ENCODE measurements at regions not wholly inside any gene's neighbourhood (a gene's known extent, or its start where the extent isn't known, plus 50 kb on each side); places are given as distances from the start of the nearest gene placed in this dataset.
"Not testable (repeated sequence)": the region's sequence is repeated elsewhere in the genome, so short reads cannot be mapped to it uniquely, and the experiment has no call there.

GRCh38 chr10:53664282-53665019 lies 891.9 kb upstream of the MBL2 start:
- no peak for DNase-seq (ENCODE audit: low read depth in 2 of 3, low spot score in 1 of 3)

- no peak for DNase-seq (ENCODE audit: low read depth in 2 of 3, low spot score in 1 of 3)
These were observed 878.2 kb upstream of the MBL2 start for GRCh38 chr10:53650794-53651193.

GRCh38 chr10:53647221-53647620 lies 874.6 kb upstream of the MBL2 start:
- not testable (repeated sequence) for DNase-seq (ENCODE audit: low read depth in 2 of 3, low spot score in 1 of 3)

GRCh38 chr10:53646525-53646924 lies 873.9 kb upstream of the MBL2 start:
- no peak for DNase-seq (ENCODE audit: low read depth in 2 of 3, low spot score in 1 of 3)

GRCh38 chr10:53645951-53646350 lies 873.4 kb upstream of the MBL2 start:
- no peak for DNase-seq (ENCODE audit: low read depth in 2 of 3, low spot score in 1 of 3)

DNA sequence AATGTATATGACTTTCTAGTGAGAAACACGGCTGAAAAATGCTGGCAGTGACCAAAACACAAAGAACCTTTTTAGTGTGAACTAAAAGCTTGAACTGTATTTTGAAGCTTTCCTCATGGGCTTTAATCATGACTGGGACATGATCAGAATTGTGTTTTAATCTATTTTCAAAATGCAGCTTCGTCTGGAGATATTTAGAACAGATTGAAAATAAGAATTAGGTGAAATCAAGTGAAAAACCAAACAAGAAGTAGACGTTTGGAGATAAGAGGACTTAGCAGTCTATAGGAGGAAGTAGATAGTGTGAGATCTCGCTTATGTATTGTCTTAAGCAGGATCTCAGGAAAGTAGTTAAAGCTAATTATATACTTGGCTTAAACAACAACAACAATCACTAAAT lies 865.4 kb upstream of the MBL2 start:
- no peak for DNase-seq (ENCODE audit: low read depth in 2 of 3, low spot score in 1 of 3)

DNA sequence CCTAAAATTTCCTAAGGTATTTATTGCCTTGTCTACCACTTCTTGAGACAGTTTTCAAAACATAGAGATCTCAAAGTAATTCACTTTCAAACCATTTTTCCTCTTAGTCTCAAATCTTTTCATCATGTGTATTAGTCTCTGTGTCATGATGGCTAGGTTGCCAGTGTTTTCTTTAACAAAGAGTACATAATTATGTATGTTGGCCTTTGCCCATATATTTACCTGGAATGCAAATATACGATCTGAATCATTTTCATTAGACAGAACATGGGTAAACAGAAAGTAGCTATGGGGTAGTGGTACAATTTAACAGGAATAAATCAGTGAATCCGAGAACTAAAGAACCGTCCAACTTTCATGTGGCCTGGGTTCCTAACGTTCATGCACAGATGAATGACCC lies 852.1 kb upstream of the MBL2 start:
- no peak for DNase-seq (ENCODE audit: low read depth in 2 of 3, low spot score in 1 of 3)

DNA sequence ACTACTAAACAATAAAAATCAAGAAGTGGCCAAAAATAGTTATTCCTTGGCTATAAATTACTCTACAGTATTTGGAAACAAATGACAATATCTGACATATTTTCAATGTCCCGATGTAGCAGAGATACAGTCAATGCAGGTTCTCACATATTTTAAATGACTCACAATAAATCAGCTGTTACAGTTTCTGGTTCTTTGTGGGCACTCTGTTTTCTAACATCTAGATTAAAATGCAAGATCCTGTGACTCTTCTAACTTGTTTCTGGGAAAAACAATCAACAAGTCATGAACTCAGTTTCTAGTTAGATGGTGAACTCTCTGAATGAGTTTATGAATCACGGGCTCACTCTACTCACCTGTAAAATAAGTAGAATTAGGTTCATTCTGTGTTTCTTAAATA lies 849.6 kb upstream of the MBL2 start:
- no peak for DNase-seq (ENCODE audit: low read depth in 2 of 3, low spot score in 1 of 3)

DNA sequence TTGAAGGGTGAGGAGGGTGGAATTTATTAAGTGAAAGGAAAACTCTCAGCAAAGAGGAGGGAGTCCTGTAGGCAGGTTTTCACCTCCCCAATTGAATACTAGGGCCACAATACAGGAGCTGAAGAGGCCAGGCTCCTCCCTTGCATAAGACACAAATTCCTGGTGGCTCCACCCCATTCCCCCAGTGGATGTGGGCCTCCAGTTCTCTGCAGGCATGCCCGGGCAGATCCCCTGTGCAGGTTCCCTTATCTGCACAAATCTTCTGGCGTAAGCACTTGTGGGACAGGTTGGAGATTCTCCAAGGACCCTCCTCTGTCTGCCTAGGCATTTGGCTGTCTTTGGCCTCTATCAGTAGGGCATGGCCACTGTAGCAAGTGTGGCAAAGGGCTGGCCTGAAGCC lies 847.1 kb upstream of the MBL2 start:
- DNase-seq (ENCODE audit: low read depth in 2 of 3, low spot score in 1 of 3), result no peak

DNA sequence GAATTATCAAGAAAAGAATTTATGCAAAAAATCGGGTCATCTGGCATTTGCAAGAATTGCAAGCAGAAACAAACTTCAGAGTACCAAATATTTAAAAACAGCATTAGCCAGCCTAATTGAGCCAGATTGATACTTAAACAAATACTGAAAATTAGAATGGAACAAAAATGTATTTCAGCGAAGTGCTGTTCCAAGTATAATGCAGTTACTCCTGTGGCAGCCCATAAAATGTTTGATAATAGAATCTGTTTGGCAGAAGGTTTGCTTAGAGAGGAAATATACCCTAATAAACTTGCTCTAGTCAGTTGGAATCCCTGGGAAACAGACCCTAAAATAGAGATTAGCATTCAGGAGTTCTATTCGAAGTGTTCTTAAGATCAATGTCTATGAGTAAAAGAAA lies 835.1 kb upstream of the MBL2 start:
- DNase-seq (ENCODE audit: low read depth in 2 of 3, low spot score in 1 of 3), result no peak

- no peak for DNase-seq (ENCODE audit: low read depth in 2 of 3, low spot score in 1 of 3)
These were observed 834.4 kb upstream of the MBL2 start for GRCh38 chr10:53606981-53607380.

- DNase-seq (ENCODE audit: low read depth in 2 of 3, low spot score in 1 of 3), result no peak
These were observed 828.8 kb upstream of the MBL2 start for GRCh38 chr10:53601260-53601875.

GRCh38 chr10:53598914-53599313 lies 826.3 kb upstream of the MBL2 start:
- DNase-seq (ENCODE audit: low read depth in 2 of 3, low spot score in 1 of 3), result no peak

GRCh38 chr10:53597835-53598251 lies 825.3 kb upstream of the MBL2 start:
- no peak for DNase-seq (ENCODE audit: low read depth in 2 of 3, low spot score in 1 of 3)

- no peak for DNase-seq (ENCODE audit: low read depth in 2 of 3, low spot score in 1 of 3)
These were observed 807.9 kb upstream of the MBL2 start for GRCh38 chr10:53580465-53580864.

GRCh38 chr10:53579773-53580172 lies 807.2 kb upstream of the MBL2 start:
- DNase-seq (ENCODE audit: low read depth in 2 of 3, low spot score in 1 of 3), result no peak

GRCh38 chr10:53574024-53574423 lies 801.4 kb upstream of the MBL2 start:
- no peak for DNase-seq (ENCODE audit: low read depth in 2 of 3, low spot score in 1 of 3)

DNA sequence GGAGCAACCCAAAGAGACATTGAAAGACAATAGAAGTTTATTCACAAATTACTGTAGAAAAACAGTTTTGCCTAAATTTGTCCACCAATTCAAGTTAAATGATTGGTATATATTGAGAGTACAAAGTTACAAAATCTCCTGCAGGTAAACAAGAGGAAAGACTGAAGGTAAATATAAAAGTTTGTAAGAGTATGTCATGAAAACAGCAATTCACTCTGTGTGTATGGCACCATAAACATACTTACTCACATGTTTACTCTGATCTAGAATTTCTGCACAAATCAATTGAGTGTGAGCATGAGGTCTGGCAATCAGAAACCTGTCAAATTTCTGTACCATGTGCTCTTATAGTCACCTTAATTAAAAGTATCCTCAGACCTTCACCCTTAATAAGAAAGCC lies 800.9 kb upstream of the MBL2 start:
- no peak for DNase-seq (ENCODE audit: low read depth in 2 of 3, low spot score in 1 of 3)

- DNase-seq (ENCODE audit: low read depth in 2 of 3, low spot score in 1 of 3), result no peak
These were observed 800.2 kb upstream of the MBL2 start for GRCh38 chr10:53572799-53573198.

DNA sequence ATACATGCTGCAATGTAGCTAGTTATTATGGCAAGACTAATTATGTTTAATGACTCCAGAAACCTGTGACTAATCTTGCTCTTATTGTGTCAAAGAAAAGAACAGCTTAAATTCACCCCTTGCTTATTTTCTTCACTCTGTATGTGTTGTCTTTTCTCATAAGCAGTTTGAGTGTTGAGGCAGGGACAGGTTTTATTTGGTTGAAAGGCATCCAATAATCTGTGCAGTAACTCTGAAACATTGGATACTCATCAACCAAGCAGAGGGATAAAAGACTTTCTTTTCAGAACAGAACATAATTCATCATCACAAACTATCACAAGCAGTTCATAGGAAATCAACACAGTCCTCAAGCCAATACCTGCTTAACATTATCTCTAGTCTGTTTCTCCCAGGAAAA lies 797.6 kb upstream of the MBL2 start:
- no peak for DNase-seq (ENCODE audit: low read depth in 2 of 3, low spot score in 1 of 3)

DNA sequence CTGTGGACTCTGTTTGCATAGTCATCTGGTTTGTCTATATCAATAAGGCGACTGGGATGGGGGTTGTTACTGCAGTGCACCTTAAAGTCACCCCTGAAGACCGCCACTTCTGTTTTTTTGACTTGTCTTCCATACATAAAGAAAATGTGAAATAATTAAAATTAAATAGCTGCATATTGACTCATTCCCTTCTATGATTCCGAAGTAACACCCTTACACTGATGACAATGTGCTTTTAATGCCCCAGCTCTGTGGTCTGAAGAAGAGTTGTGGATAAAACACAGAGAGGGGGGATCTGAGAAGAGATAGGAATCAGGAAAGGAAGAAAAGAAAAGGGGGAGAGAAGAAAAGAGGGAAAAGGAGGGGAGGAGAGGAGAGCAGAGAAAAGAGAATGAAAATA lies 796.9 kb upstream of the MBL2 start:
- DNase-seq (ENCODE audit: low read depth in 2 of 3, low spot score in 1 of 3), result no peak

- no peak for DNase-seq (ENCODE audit: low read depth in 2 of 3, low spot score in 1 of 3)
These were observed 776.1 kb upstream of the MBL2 start for GRCh38 chr10:53548664-53549063.

DNA sequence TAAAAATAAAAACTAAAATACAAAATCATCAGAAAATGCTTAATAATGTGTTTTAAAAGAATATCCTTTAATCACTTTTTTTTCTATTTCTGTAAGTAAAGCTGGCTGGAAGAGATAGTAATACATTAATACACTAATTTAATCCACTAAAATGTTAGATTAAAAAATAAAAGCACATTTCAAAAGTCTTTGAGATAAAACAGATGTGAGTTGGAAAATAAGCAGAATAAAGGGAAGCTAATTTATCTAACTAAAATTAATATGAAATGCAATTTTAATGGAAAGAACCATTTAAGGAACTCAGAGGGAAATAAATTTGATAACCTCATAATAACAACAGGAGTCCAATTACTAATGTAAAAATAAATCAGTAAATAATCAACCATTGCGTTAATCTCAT lies 774.8 kb upstream of the MBL2 start:
- no peak for DNase-seq (ENCODE audit: low read depth in 2 of 3, low spot score in 1 of 3)

Data from stimulated activated CD4-positive, alpha-beta T cell treated with anti-CD3 and anti-CD28 coated beads, Interleukin-12 subunit alpha, Interleukin-12 subunit beta, amount 100 ng/mL, for 48 hours (primary cell).